ENCODE measurements at regions not wholly inside any gene's neighbourhood (a gene's known extent, or its start where the extent isn't known, plus 50 kb on each side); places are given as distances from the start of the nearest gene placed in this dataset.
A peak's percentile ranks its signal among the peaks of the same experiment; 100 is the strongest.
"Not testable (repeated sequence)": the region's sequence is repeated elsewhere in the genome, so short reads cannot be mapped to it uniquely, and the experiment has no call there.

DNA sequence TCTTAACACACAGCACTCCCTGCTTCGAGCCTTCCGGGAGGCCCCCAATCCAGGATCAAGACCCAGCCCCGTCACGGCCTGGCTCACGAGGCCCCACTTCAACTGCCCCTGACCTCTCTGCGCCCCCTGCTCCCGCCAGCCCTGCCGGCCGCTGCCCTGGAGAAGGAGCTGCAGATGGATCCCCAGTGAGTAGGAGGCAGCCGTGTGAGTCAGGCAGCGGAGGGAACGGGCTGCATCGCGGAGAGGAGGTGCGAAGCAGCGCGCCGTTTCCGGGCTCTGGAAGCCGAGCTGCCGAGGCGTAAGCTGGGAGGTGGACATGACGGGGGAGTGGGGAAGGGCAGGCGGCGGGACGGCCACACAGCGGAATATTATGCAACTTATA is 133.4 kb downstream of the TPRA1 start:
- no peak for DNase-seq

DNA sequence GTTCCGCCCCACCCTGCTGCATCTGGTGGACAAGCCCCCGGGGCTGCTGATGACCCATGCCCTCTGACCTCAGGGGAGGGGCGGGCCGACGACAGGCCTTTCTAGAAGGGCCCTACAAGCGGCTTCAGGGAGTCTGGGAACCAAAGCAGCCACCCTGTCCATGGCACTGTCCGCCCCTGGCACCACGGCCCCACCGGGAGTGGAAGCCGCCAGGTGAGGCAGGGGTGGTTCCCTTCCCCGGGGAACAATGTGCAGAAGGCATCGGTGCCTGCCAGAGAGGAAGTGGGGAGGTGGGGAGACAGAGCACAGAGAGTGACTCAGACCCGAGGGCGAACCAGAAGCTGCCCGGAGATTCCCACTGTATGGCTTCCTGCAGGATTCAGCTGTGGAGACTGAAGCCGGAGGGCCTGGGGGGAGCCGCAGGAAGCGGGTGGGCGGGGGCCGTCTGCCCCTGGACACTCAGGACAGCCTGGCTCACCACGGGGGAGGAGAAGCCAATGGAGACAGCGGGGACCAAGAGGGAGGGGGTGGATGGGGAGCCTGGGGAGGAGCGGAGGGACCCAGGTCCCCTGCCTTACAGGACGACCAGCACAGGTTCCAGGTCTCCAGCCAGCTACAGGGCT is 134.0 kb downstream of the TPRA1 start:
- DNase-seq: peak; percentile 51

DNA sequence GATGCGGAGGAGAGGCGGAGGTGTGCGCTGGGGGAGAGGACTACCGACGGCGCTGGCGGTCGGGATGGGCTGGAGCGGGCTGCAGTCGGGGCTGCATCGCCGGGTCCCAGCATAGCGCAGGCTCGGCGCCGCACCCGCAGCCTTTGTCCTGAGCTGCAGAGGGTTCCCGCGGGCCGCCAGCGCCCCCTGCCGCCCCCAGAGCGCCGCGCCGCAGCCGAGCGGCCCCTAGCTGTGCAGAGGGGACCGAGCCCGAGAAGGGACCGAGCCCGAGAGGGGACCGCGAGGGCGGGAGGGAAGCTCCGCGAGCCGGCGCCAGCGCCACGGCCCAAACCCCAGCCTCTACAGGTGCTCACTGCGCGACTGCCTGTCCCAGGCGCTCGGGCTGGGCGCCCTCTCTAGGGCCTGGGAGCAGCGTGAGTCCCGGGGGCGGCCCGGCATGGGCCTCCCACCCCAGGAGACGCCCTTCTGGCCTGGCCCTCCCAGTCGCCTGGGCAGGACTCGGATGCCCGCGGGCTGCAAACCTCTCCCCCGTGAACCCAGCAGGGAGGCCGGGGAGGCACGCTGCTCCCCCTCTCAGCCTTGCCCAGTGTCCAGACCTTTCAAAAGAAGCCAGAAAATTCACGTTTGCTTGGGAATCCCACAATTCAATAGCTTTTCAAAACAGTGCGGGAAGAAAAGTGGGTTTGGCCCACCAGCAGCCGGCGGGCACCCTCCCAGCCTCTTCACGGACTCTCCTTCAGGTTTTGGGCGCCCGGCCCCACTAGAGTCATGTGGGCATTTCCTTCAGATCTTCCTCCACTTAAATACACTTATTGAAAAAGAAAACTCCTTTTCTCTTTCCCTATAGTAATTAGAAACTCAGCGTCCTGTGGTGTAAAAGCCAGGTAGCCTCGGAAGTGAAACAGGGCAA is 134.7 kb downstream of the TPRA1 start:
- peak; percentile 49 for DNase-seq

DNA sequence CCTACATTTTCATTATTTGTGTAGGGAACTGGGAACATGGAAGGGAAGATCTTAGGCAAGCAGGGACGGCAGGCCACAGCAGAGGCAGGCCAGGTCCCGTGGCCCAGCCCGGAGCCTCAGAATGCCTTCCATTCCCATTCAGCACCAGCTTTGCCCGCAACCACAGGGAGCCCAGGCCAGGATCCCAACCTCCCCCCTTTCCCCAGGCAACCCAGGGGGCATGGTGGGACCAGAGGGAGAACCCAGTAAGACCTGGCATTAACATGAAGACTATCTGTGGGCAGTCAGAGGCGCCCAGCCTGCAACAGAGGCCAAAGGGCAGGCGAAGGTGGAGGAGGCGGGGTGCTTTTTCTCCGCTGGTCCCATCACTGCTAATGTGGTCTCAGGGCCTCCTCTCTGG is 135.6 kb downstream of the TPRA1 start:
- no peak for DNase-seq

DNA sequence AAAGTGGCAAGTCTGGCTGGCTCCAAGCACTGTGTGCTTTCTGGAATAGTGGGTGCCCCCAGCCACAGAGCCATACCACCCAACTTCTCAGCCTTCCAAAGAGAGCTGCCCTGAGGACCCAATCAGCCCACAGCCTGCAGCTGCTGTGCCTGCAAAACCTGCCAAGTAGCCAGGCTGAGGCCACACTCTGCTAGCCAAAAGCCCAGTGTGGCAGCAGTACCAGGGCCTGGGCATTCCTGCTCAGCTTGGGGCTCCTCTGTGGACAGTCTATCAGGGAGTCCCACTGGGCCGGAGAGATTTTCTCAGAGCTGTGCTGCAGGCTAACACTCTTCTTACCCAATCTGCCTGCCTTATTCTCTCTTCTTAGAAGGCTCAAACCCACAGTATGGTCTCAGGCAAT is 136.5 kb downstream of the TPRA1 start:
- DNase-seq: no peak

DNA sequence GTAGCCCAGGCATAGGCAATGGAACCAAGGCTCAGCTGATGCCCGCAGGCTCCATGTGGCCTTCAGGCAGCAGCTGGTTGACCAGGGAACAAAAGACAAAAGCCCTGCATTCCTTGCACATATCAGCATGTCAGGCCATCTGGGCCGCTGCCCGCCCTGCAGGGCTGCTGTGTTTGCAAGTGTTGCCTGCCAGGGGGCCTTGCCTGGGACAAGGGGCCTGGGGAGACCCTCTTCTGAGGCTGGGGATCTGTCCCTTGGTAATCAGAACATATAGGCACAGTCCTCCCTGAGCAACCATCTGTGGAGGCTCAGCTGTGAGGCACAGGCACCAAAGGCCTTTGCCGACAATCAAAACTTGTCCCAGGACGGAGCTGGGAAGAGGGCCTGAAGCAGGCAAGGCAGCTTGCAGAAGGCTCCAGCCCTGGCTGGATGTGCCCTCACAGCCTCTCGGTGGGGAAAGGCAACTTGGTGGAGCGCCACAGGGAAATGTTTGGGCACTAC is 138.2 kb downstream of the TPRA1 start:
- DNase-seq: no peak

DNA sequence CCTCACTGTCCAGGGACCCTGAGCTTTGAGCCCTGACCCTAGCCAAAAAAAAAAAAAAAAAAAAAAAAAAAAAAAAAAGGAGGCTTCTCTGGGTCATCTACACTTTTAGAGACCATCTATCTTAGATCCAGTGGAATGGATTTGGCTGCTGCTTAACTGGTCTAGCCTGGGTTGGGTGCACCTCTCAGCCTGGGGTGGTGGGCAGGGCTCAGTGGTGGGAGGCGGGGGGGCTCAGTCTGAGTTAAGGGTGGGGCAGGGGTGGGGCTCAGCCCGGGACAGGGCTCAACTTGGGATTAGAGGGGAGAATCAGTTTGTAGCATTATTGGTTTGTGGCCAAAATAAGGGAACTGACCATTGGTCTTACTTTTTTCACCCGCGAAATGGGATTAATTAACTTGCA is 139.2 kb downstream of the TPRA1 start:
- DNase-seq: no peak

DNA sequence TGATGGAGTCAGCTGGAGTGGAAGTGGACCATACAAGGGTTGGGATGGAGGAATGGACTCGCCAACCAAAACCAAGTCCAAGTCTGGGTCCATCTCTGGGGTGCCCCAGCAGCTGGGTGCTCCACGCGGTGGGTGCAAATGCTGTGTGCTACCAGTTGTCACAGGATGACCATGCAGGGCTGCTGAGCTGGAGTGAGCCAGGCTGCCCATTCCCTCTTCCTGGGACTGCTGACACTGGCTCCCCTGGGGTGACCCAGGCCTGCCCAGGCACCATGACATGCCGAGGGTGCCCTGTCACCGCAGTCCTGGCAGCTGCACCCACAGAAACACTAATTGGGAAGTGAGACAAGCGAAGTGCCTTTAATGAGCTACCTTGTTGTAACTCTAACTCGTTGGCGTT is 140.2 kb downstream of the TPRA1 start:
- no peak for DNase-seq

DNA sequence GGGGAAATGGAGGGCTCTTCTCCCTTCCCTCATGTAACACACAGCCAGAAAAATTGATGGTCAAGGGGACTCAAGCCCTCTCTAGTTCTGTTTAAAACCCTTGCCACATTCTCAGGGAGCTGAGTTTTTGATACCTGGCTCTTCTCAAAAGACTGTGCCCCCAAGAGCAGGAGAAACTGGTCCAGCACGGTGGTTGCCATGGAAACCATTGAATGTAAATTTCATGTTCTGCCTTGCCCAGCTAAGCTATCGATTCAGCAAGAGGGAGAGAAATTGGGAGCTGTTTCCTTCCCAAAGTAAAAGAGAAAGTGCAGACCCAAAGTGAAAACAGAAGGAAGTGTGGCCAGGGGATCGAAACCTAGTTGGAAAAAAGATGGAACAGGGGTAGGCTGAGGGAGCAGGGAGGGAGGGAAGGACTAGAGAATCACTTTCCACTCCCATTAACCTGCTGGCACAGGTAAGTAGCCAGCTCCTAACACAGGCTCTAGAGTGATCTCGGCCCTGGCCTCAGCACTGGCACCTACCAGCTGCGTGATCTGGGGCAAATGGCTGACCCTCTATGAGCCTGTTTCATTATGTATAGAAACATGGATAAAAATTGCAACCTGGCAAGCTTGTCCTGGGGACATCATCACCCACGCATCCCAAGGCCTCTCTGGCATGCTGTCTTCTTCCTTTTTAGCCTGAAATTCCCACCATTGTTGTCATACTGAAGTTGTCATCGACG is 140.9 kb downstream of the TPRA1 start:
- no peak for DNase-seq

DNA sequence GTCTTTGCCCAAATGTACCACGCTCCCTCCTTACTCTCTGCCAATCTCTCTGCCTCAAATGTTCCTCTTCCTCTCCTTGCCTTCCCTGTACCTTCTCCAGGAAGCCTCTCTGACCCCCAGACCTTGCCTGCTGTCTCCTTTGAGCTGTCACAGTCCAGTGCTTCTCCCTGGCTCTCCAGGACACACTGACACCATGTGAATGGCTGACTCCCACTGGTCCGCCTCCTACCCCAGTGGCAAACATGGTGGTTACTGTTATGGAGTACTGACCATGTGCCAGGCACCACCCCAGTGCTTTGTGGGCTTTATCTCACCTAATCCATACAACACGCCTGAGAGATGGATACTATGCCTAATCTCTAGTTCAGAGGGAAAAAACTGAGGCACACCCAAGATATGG is 141.9 kb downstream of the TPRA1 start:
- DNase-seq: no peak

DNA sequence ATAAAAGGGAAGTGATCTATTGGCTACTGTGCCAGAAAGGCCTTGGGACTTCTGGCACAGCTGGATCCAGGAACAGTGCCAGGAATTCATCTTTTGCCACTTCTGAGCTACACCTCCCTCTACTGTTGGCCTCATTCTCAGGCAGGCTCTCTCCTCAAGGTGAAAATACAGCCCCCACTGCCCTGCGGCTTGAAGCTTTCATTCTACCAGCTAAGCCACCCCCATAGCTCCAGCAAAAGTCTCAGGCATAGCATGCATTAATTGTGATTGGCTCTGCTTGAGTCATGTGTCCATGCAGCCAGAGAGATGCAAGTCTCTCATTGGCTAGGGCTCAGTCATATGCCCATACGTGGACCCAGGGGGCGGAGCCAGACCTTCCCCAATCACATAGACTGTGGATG is 142.4 kb downstream of the TPRA1 start:
- DNase-seq: no peak

DNA sequence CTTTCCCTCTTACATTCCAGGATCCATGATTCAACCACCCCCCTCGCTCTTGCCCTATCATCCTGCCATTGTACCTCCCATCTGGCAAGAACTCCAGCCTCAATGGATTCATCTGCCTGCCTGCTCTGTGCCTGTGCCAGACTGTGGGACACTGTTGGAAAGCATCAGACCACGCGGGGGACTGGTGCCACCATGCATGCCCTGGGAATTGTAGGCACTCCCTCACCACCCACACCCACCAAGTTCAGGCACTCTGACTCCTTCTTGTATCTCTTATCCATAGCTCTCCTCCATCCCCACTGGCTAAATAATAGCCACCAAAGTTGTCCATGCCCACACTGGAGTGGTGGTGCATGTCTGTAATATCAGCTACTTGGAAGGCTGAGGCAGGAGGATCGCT is 143.8 kb downstream of the TPRA1 start:
- DNase-seq: no peak

DNA sequence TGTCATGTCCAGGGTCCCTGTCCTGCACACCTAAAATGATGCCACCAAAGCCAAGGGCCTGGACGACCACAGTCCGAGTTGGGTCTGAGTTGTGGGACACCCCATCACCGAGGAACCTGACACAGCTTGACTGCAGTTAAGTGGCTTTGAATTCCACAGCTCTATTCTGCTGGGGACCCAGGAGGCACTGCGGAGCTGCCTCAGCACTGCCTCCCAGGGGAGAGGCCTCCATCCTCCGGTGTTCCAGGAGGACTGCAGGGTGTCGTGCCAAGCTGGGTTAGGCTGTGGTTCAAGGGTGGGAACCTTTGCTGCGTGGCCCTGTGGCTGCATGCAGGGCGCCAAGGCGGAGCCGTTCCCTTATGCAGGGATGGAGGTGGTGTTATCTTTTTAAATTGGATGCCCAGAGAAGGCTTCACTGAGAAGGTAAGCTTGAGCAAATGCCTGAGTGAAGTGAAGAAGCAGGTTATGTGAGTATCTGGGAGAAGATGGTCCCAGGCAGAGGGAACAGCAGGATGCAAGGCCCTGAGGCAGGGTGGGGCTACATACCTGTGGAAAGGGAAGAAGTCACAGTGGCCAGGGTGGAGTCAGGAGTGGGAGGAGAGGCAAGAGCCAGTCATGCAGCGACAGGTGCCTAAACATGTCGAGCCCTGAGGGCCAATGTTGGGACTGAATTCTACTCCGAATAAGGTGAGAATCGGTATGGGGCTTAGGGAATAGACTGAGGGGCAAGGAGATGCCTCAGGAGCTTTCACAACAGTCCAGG is 144.8 kb downstream of the TPRA1 start:
- no peak for DNase-seq

DNA sequence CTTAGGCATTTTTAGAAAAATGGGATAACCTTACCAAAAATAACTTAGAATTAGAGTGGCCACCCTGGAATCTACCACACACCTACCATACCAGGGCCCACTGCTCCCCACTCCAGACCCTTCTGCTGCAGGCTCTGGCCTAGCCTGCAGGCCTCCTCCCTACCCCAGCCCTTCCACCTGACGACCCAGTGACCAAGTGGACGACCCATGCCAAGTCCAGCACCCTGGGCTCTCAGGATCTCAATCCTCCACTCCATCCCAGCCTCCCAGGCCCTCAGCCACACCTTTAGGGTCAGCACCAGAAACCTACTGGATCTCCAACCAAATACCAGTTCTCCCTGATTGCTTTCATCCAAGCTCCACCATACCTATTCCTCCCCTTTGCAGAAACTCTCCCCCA is 145.8 kb downstream of the TPRA1 start:
- DNase-seq: no peak

DNA sequence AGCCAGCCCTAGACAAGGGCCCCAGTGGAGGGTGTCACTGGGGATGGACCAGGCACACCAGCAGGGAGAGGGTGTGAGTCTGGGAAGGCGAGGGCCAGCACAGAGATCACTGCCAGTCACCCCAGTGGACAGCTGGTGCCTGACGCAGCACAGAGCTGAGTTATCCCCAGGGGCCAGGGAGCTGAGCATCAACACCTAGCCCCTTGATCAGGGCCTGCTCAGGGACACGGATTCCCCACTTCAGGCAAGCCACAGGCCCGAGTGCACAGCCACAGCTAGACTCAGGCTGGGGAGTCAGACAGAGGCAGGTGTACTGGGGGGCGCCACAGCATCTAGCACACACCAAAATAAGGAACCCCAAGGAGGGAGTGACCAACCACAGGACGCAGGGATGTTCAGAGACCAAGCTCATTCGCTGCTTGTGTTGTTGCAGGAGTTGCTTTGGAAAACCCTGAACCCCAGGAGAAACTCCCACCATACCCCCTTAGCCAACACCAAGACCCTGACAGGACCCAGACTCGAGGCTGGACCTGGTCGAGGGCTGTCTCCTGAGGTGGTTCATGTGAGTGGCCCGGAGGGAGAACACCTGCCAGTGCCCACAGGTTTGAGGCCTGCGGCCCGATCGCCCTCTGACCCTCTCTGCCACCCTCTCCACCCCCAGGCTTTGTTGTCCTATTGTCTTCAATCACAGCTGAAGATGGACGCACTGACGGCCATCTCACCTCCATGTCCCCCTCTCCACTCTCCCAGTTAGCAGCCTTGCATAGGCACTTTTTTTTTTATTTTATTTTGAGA is 146.8 kb downstream of the TPRA1 start:
- DNase-seq: no peak

DNA sequence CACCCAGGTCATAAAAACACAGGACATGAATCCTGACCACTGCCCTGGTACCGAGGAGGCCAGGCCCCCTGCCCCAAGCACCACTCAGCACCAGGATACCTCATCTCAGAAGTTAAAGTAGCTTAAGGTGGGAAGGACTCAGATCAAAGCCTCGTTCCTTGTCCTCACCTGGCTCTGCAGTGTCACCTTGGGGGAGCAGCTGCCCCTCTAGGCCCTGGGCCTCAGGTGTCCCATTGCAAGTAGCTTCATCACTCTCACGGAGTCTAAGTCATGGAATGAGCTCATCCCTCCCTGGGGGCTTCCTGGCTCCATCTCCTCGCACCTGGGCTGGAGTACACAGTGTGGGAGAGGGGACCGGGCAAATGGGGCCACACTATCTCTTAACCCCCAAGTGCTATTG is 148.0 kb downstream of the TPRA1 start:
- no peak for DNase-seq

DNA sequence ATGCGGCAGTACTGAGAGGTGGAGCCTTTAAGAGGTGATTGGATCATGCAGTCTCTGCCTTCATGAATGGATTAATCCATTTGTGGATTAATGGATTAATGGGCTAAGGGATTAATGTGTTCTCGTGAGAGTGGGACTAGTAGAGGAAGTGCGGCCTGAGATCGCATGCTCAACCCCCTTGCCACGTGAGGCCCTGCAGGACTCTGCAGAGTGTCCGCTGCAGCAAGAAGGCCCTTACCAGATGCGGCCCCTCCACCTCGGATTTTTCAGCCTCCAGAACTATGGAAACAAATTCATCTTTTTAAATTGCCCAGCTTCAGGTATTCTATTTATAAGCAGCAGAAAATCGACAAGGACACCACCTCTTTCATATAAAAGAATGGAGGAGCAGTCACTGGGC is 148.8 kb downstream of the TPRA1 start:
- DNase-seq: no peak

DNA sequence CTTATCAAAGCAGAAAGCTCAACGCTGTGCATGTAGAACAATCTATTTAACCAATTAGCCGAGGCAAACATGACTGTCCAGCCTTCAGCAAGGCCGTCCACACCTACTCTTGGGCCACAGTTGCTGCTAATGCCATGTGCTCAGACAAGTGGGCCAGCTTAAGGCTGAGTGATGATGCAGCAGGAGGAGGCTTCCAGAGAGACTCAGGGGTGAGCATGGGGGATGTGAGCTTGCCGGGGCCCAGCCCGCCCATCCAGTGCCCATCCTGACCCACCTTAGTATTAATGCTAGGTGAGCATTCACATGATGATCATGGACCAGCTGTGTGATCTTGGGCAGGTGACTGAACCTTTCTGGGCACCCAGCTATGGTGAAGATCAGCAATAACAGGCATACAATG is 150.1 kb downstream of the TPRA1 start:
- no peak for DNase-seq

DNA sequence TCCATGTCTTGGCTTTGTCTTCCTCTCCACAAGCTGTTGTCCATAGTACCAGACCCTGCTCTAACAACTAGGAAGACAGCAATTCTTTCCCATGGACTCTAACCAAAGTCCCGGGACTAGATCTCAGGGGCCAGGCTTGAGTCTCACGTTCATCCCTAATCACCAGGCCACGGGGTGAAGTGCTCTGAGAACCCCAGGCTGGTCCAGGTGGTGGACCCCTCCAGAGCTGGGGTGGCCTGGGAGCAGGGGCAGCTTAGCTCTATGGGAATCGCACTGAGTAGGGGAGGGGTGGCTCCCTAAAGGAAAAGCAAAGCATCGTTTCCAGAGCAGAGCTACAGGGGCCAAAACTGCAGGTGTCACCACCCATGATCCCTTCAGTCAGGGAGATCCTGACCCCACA is 150.9 kb downstream of the TPRA1 start:
- no peak for DNase-seq

DNA sequence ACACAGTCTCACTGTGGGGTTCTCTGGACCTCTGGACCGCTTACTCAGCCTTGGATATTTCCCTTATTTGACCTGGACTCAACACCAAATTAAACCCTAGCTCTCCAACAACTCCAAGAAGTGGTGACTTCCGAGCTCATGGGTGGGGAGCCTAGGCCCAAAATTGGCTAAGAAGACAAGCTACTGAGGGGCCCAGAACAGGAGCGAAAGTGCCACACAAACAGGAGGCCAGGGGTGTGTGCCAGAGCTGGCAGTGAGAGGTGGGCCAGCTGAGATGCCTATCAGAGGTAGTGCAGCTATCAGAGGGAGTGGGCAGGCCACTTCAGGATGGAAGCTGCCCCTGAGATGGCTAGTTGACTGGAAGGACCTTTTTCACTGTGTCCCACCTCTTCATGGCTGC is 151.1 kb upstream of the PRR20G start:
- DNase-seq: no peak

DNA sequence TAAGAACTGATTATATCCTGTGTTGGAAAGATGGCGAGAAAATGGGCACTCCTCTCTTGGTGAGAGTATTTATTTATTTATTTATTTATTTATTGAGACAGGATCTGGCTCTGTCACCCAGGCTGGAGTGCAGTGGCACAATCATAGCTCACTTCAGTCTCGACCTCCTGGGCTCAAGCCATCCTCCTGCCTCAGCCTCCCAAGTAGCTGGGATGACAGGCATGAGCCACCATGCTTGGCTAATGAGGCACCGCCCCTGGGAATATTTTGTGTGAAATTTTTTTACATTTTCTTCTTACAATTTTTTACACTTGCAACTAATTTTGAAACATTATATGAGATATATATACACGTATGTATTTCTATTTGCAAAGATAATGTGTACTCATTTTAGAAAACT is 150.5 kb upstream of the PRR20G start:
- DNase-seq: no peak

DNA sequence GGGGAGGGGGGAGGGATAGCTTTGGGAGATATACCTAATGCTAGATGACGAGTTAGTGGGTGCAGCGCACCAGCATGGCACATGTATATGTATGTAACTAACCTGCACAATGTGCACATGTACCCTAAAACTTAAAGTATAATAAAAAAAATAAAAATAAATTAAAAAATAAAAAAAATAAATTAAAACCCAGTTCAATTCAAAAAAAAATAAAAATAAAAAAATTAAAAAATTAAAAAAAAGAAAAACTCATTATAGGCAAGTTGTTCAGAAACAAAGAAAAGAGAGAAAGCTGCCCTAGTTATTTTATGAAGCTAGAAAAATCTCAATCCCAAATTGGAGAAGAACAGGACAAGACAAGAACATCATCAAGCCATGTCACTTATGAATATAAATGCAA is 147.5 kb upstream of the PRR20G start:
- DNase-seq: not testable (repeated sequence)
